Common myeloid progenitor, CD34-positive (primary cell): ENCODE measurements at regions not wholly inside any gene's neighbourhood (a gene's known extent, or its start where the extent isn't known, plus 50 kb on each side); places are given as distances from the start of the nearest gene placed in this dataset.

Experiments
- CTCF ChIA-PET: fragments of 350-600 bp; sonication (Branson Sonifier 250); formaldehyde crosslinking; loops from one replicate; lab custom pipeline; 2021; ENCODE audit warnings: antibody characterized with exemption; lab: Charles Lee
- POLR2A ChIA-PET: fragments of 350-600 bp; sonication (Branson Sonifier 250); formaldehyde crosslinking; loops from one replicate; lab custom pipeline; 2021; ENCODE audit warnings: antibody characterized with exemption; lab: Charles Lee
- DNase-seq, 3 donors: peaks; one replicate each; pipeline versions ENCODE4 v3.0.0 to v3.0.0-alpha.2; 2013
- H3K27ac ChIP-seq, 2 experiments: 1 replicate in 1 of 2; 2 replicates in 1 of 2; pipeline ENCODE4 v1.7.0; 2013; ENCODE audit warnings: inconsistent platforms in 2 of 2, low read length in 2 of 2, mild to moderate bottlenecking in 2 of 2, low read depth in 1 of 2, moderate library complexity in 1 of 2; ENCODE audit not compliant: severe bottlenecking in 2 of 2, insufficient read depth in 1 of 2, poor library complexity in 1 of 2
- H3K27me3 ChIP-seq, 5 experiments: replicated peaks in 2 of 5; 1 replicate in 3 of 5; 2 replicates in 2 of 5; pipeline versions ENCODE4 v1.6.1 to v1.7.0; 2013; ENCODE audit warnings: low read length in 4 of 5, mild to moderate bottlenecking in 2 of 5, moderate library complexity in 2 of 5, inconsistent platforms in 1 of 5; ENCODE audit not compliant: insufficient read depth in 5 of 5, control insufficient read depth in 4 of 5
- H3K36me3 ChIP-seq, 4 experiments: 1 replicate in 2 of 4; 2 replicates in 2 of 4; pipeline versions ENCODE4 v1.6.1 to v1.7.0; 2013; ENCODE audit warnings: low read length in 3 of 4, control low read depth in 1 of 4, mild to moderate bottlenecking in 1 of 4; ENCODE audit not compliant: control insufficient read depth in 4 of 4, insufficient read depth in 4 of 4
- H3K4me1 ChIP-seq, 4 experiments: 1 replicate in 3 of 4; 2 replicates in 1 of 4; pipeline versions ENCODE4 v1.6.1 to v1.7.1; 2013; ENCODE audit warnings: low read length in 3 of 4, mild to moderate bottlenecking in 3 of 4, control low read depth in 1 of 4, inconsistent platforms in 1 of 4, moderate library complexity in 1 of 4; ENCODE audit not compliant: control insufficient read depth in 4 of 4, insufficient read depth in 4 of 4; ENCODE audit errors: control extremely low read depth in 1 of 4
- H3K4me3 ChIP-seq, 7 experiments: 1 replicate in 4 of 7; 2 replicates in 3 of 7; pipeline versions ENCODE4 v1.5.1 to v1.7.0; 2013; ENCODE audit warnings: mild to moderate bottlenecking in 7 of 7, low read length in 6 of 7, moderate library complexity in 6 of 7, inconsistent platforms in 2 of 7, low read depth in 2 of 7, control low read depth in 1 of 7; ENCODE audit not compliant: insufficient read depth in 4 of 7, control insufficient read depth in 1 of 7; ENCODE audit errors: extremely low read depth in 1 of 7
- H3K9me3 ChIP-seq, 5 experiments: 1 replicate in 4 of 5; 2 replicates in 1 of 5; pipeline versions ENCODE4 v1.6.1 to v1.7.1; 2013; ENCODE audit warnings: low read length in 4 of 5, mild to moderate bottlenecking in 2 of 5, inconsistent platforms in 1 of 5, low read depth in 1 of 5, moderate library complexity in 1 of 5; ENCODE audit not compliant: control insufficient read depth in 4 of 5, insufficient read depth in 2 of 5; ENCODE audit errors: control extremely low read depth in 1 of 5
- WGBS: methylation state at CpG from one replicate; pipeline ENCODE4 v1.1.5; 2013; ENCODE audit not compliant: insufficient coverage; 5-methylcytosine and 5-hydroxymethylcytosine counted together

GRCh38 chr16:89027281-89027680 is 50.3 kb upstream of the CBFA2T3 start:
- H3K36me3 ChIP-seq: no peaks in the 10 kb centered on the region
- ChIA-PET POLR2A (no interaction called here), CTCF (interaction anchor here (1.1 kb wide), 1 partner anchor 11 kb away, joined by 3 read pairs; no protein-coding TSS in a partner anchor)
- peaks cover 3 to 8% (median 5%) of the 10 kb centered on the region in 4 experiments for H3K4me1 ChIP-seq
- H3K9me3 ChIP-seq: peaks cover 11 to 22% (median 13%) of the 10 kb centered on the region in 5 experiments
- H3K4me3 ChIP-seq: no peak overlapping the region
- no peak overlapping the region for H3K27ac ChIP-seq
- DNase-seq: no peak
- no peaks in the 10 kb centered on the region for H3K27me3 ChIP-seq
- no CpG with 5 or more reads among the region's 1 CpG for WGBS

GRCh38 chr16:89031715-89032659 is 55.0 kb upstream of the CBFA2T3 start:
- H3K9me3 ChIP-seq: peaks cover 0 to 9% (median 6%) of the 10 kb centered on the region in 5 experiments
- POLR2A ChIA-PET: interaction anchor here (1.0 to 1.3 kb wide), 4 partner anchors 28 to 87 kb away, joined by 3 to 10 read pairs (median 6); partner anchors contain the start of genes ACSF3 and CBFA2T3
- no peaks in the 10 kb centered on the region for H3K27me3 ChIP-seq
- DNase-seq: peak; percentile 92 to 99 (median 97)
- peak overlapping the region in 3 of 7 experiments; percentile 17 to 26 (median 17) for H3K4me3 ChIP-seq
- H3K4me1 ChIP-seq: peaks cover 6 to 22% (median 19%) of the 10 kb centered on the region in 4 experiments
- CTCF ChIA-PET: interaction anchor here (0.7 to 1.3 kb wide), 2 partner anchors 13 to 145 kb away, joined by 3 read pairs; no protein-coding TSS in a partner anchor
- WGBS: 36% methylated on average over 21 of the region's 24 CpGs
- H3K27ac ChIP-seq: no peak overlapping the region
- H3K36me3 ChIP-seq: no peaks in the 10 kb centered on the region

DNA sequence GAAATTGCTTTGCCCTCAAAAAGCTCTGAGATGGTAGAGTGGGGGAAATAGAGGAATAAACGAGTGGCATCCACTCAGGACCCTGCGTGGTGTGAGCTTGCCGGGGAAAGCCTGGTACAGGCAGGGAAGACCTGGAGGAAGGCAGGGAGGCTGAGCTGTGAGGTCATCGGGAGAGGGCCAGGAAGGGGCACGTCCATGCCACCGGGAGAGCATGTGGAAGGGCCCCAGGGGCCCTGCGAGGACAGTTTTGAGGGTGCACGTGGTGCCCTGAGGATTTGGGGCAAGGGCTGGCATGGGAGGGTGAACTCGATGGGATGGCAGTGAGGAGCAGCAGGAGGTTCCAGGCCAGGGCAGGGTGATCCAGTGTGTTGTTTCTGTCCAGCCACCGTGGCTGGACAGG is 56.3 kb upstream of the CBFA2T3 start:
- peaks cover 6 to 22% (median 19%) of the 10 kb centered on the region in 4 experiments for H3K4me1 ChIP-seq
- CTCF ChIA-PET: no interaction called here
- no peak overlapping the region for H3K27ac ChIP-seq
- POLR2A ChIA-PET: no interaction called here
- H3K9me3 ChIP-seq: peaks cover 0 to 6% (median 0%) of the 10 kb centered on the region in 5 experiments
- H3K27me3 ChIP-seq: peaks cover 0 to 3% (median 0%) of the 10 kb centered on the region in 5 experiments
- H3K4me3 ChIP-seq: no peak overlapping the region
- DNase-seq: no peak
- no peaks in the 10 kb centered on the region for H3K36me3 ChIP-seq
- 91% methylated on average over 9 of the region's 10 CpGs for WGBS

DNA sequence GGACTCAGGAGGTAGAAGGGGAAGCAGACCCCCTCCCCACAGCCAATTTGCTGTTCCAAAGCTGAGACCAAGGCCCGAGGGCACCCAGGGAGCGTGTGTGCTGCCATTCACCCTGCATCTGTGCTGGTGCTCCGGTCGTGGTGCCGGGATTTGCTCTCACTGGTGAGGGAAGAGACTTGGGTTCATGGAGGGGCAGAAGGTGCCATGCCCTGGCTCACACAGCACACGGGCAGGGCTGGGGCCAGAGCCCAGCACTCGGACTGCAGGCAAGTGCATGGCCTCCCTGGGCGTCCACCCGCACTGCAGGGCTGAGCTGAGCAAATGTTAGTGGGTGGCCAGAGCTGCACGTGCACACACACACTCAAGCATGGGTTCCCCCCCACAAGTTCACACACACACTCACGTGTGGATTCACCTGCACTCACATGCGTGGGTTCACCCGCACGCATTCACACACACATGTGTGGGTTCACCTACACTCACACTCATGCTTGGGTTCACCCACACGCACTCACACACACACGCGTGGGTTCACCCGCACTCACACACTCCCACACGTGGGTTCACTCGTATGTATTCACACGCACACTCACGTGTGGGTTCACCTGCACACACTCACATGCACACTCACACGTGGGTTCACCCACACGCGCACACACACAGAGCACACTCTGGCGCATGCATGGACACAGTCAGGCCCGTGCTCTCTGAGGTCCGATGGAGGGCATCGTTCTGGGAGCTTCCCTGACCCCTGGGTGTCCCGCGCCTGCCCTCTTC is 57.0 kb upstream of the CBFA2T3 start:
- POLR2A ChIA-PET: no interaction called here
- Histone ChIP-seq H3K9me3 (peaks cover 0 to 6% (median 0%) of the 10 kb centered on the region in 5 experiments), H3K27me3 (peaks cover 0 to 3% (median 0%) of the 10 kb centered on the region in 5 experiments), H3K36me3 (no peaks in the 10 kb centered on the region), H3K27ac (no peak overlapping the region), H3K4me1 (peaks cover 6 to 22% (median 19%) of the 10 kb centered on the region in 4 experiments), H3K4me3 (no peak overlapping the region)
- CTCF ChIA-PET: no interaction called here
- no peak for DNase-seq
- WGBS: 96% methylated on average over 28 of the region's 31 CpGs

- Histone ChIP-seq H3K36me3 (no peaks in the 10 kb centered on the region), H3K9me3 (peaks cover 0 to 6% (median 0%) of the 10 kb centered on the region in 5 experiments), H3K4me1 (peaks cover 6 to 22% (median 19%) of the 10 kb centered on the region in 4 experiments), H3K4me3 (no peak overlapping the region), H3K27me3 (peaks cover 0 to 3% (median 0%) of the 10 kb centered on the region in 5 experiments), H3K27ac (no peak overlapping the region)
- CTCF ChIA-PET: no interaction called here
- no peak for DNase-seq
- POLR2A ChIA-PET: no interaction called here
- 98% methylated on average over 5 of the region's 10 CpGs for WGBS
Observed at GRCh38 chr16:89034573-89034961, 57.6 kb upstream of the CBFA2T3 start.

DNA sequence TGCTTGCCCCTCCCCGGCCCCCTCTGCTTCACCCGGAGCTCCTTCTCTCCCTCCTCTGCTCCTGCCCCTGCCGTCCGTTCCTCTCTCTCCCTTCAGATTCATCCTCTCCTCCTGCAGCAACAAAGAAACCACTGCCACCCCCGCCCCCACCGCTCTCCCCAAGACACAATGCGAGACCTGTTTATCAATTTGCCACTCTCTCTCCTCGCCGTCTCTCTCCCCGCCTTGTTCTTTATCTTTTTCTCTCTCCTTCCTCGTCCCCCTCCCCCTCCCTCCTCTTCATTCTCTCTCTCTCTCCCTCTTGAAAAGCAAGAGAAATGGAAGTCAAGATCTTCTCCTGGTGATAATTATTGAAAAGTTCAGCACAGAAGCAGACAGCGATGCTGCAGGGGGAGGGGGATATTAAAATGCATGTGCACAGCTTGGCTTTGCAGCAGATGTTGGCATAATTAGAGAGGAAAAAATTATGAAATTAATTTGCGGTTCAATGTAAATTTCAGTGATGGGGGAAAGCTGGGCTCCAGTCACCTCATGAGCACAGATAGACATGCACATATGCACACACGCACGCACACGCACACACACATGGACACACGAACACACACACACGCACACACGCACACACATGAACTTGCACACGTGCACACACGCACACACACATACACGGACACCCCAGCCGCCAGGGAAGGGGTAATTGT is 58.1 kb upstream of the CBFA2T3 start:
- no peaks in the 10 kb centered on the region for H3K36me3 ChIP-seq
- peak in 1 of 3 donors; percentile 8 for DNase-seq
- H3K4me1 ChIP-seq: peaks cover 6 to 22% (median 19%) of the 10 kb centered on the region in 4 experiments
- H3K27me3 ChIP-seq: peaks cover 0 to 3% (median 0%) of the 10 kb centered on the region in 5 experiments
- peaks cover 0 to 6% (median 0%) of the 10 kb centered on the region in 5 experiments for H3K9me3 ChIP-seq
- CTCF ChIA-PET: interaction anchor here (0.8 kb wide), 1 partner anchor 33 kb away, joined by 3 read pairs; no protein-coding TSS in a partner anchor
- POLR2A ChIA-PET: interaction anchor here (0.6 kb wide), 1 partner anchor 53 kb away, joined by 4 read pairs; no protein-coding TSS in a partner anchor
- WGBS: 94% methylated on average over 5 of the region's 23 CpGs
- H3K27ac ChIP-seq: no peak overlapping the region
- no peak overlapping the region for H3K4me3 ChIP-seq
